ENCODE measurements at regions not wholly inside any gene's neighbourhood (a gene's known extent, or its start where the extent isn't known, plus 50 kb on each side); places are given as distances from the start of the nearest gene placed in this dataset.

- DNase-seq (ENCODE audit: low read depth, low spot score), result no peak
- H3K4me1 ChIP-seq (ENCODE audit: control insufficient read depth in 1 of 2, insufficient read depth in 2 of 2, low read length in 2 of 2), result no peaks in the 10 kb centered on the region
- H3K9me3 ChIP-seq (ENCODE audit: control insufficient read depth in 1 of 2, insufficient read depth in 1 of 2, low read depth in 1 of 2, low read length in 2 of 2), result no peaks in the 10 kb centered on the region
- no peak for ATAC-seq
- no TSS peak for BruUV-seq (replicated peaks)
- CTCF ChIA-PET, result no interaction called here
- H3K27ac ChIP-seq (ENCODE audit: low read depth, low read length), result no peak overlapping the region
- no peak overlapping the region for H3K4me3 ChIP-seq (replicated peaks in 1 of 2; ENCODE audit: low read depth in 1 of 2, low read length in 2 of 2)
- RAD21 ChIA-PET (ENCODE audit: low non-redundant PET in 1 of 2, low total read pairs in 2 of 2, uncharacterized antibody in 2 of 2, unreplicated experiment in 2 of 2), result no interaction called here
- H3K9ac ChIP-seq (ENCODE audit: low read length), result no peak overlapping the region
- H3K79me2 ChIP-seq (ENCODE audit: insufficient read depth, low read length), result no peaks in the 10 kb centered on the region
- POLR2A ChIA-PET, result no interaction called here
- no peaks in the 10 kb centered on the region for H3K9me2 ChIP-seq (ENCODE audit: insufficient read depth)
- H4K20me1 ChIP-seq (ENCODE audit: insufficient read depth), result no peaks in the 10 kb centered on the region
- intact Hi-C loops (cut with micrococcal nuclease), result no loop called here
- H2AFZ ChIP-seq (ENCODE audit: low read depth, low read length, poor library complexity, severe bottlenecking), result no peak overlapping the region
- TF ChIP-seq SIN3A (IDR thresholded peaks at IDR 0.05; ENCODE audit: low read depth) (no peak), RAD21 (IDR thresholded peaks at IDR 0.05; ENCODE audit: low read depth) (no peak), EZH2phosphoT487 (IDR thresholded peaks at IDR 0.05; ENCODE audit: borderline replicate concordance) (no peak), EGR1 (IDR thresholded peaks at IDR 0.05; ENCODE audit: low read depth) (no peak), POLR2A (IDR thresholded peaks at IDR 0.05; ENCODE audit: borderline replicate concordance, extremely low read depth, insufficient read depth, insufficient read length) (no peak), MAX (IDR thresholded peaks at IDR 0.05) (no peak), CEBPB (IDR thresholded peaks at IDR 0.05; ENCODE audit: low read depth) (no peak), ZNF274 (IDR thresholded peaks at IDR 0.05; ENCODE audit: low read depth, low read length) (no peak), YY1 (IDR thresholded peaks at IDR 0.05; ENCODE audit: extremely low read depth, insufficient replicate concordance, low read depth, low read length) (no peak), EZH2 (IDR thresholded peaks at IDR 0.05) (no peak), REST (IDR thresholded peaks at IDR 0.05; ENCODE audit: low read depth) (no peak), SP1 (IDR thresholded peaks at IDR 0.05; ENCODE audit: low read depth) (no peak), ATF3 (IDR thresholded peaks at IDR 0.05) (no peak), CTCF (IDR thresholded peaks at IDR 0.05 in 2 of 3, conservative IDR thresholded peaks at IDR 0.05 in 1 of 3; ENCODE audit: borderline replicate concordance in 1 of 3, insufficient read depth in 1 of 3, low read depth in 2 of 3, low read length in 2 of 3) (no peak), CBX3 (IDR thresholded peaks at IDR 0.05; ENCODE audit: low read depth) (no peak), JUND (IDR thresholded peaks at IDR 0.05) (no peak), SRF (IDR thresholded peaks at IDR 0.05; ENCODE audit: low read depth) (no peak), ELF1 (IDR thresholded peaks at IDR 0.05; ENCODE audit: borderline replicate concordance, low read depth) (no peak), TCF7L2 (IDR thresholded peaks at IDR 0.05; ENCODE audit: borderline replicate concordance, extremely low read depth, insufficient read depth, insufficient read length) (no peak), ZFX (IDR thresholded peaks at IDR 0.05) (no peak)
- H3K4me2 ChIP-seq (ENCODE audit: low read length), result no peak overlapping the region
- no peaks in the 10 kb centered on the region for H3K27me3 ChIP-seq (ENCODE audit: insufficient read depth, low read length)
- no peaks in the 10 kb centered on the region for H3K36me3 ChIP-seq (ENCODE audit: control insufficient read depth in 1 of 2, insufficient read depth in 2 of 2, low read length in 2 of 2)
Observed at GRCh38 chr3:28877912-28878311, 403.0 kb upstream of the RBMS3 start.

All from HCT116 (cell line).